ENCODE measurements at regions not wholly inside any gene's neighbourhood (a gene's known extent, or its start where the extent isn't known, plus 50 kb on each side); places are given as distances from the start of the nearest gene placed in this dataset.

DNA sequence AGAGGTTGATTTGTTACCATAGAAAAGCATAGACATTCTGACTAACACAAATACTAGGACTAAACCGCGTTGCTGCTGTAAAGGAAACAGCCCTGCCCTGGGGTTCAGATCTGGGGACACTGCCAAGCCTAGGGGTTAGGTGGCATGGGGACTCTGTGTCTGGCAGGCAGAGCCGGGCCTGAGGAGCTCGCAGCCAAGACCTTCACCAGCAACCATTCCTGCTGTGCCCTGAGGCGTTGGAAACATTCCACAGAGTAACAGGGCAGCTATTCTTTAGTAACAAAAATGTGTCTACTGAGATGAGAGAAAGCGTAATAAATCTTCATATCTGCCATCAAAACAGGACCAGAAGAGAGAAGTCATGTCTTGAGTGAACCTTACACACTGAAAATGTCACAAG lies 280.5 kb downstream of the POM121L12 start:
- TF ChIP-seq CTCF (IDR thresholded peaks at IDR 0.05) (no peak), TP53 (CRISPR knock-in tag; IDR thresholded peaks at IDR 0.05) (no peak), EP300 (IDR thresholded peaks at IDR 0.05) (no peak), GATA3 (IDR thresholded peaks at IDR 0.05; ENCODE audit: borderline replicate concordance) (no peak), POLR2A (IDR thresholded peaks at IDR 0.05; ENCODE audit: low read length) (no peak), USF2 (IDR thresholded peaks at IDR 0.05) (no peak), POLR2AphosphoS2 (conservative IDR thresholded peaks at IDR 0.05; ENCODE audit: low read length) (no peak), HDAC2 (IDR thresholded peaks at IDR 0.05) (no peak), ZC3H11A (IDR thresholded peaks at IDR 0.05) (no peak)
- TF ChIP-seq, protein P1, sequence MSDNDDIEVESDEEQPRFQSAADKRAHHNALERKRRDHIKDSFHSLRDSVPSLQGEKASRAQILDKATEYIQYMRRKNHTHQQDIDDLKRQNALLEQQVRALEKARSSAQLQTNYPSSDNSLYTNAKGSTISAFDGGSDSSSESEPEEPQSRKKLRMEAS (IDR thresholded peaks at IDR 0.05), result no peak
